CD14-positive monocyte (primary cell): ENCODE measurements at regions not wholly inside any gene's neighbourhood (a gene's known extent, or its start where the extent isn't known, plus 50 kb on each side); places are given as distances from the start of the nearest gene placed in this dataset.
"Not testable (repeated sequence)": the region's sequence is repeated elsewhere in the genome, so short reads cannot be mapped to it uniquely, and the experiment has no call there.

Experiments used
- DNase-seq, 3 donors: peaks; one replicate each; pipeline ENCODE4 v3.0.0-alpha.2; 2011 to 2022
- H2AFZ ChIP-seq: 2 replicates; pipeline ENCODE4 v1.6.0; 2012; ENCODE audit warnings: mild to moderate bottlenecking, low read depth, low read length, inconsistent platforms; ENCODE audit not compliant: insufficient read depth, poor library complexity, severe bottlenecking
- H3K27ac ChIP-seq, 2 donors: 1 replicate in 1 of 2; 2 replicates in 1 of 2; pipeline ENCODE4 v1.5.1; 2012 to 2013; ENCODE audit warnings: low read length in 2 of 2, control low read depth in 1 of 2, inconsistent platforms in 1 of 2, low read depth in 1 of 2, mild to moderate bottlenecking in 1 of 2
- H3K27me3 ChIP-seq, 2 donors: one replicate each; pipeline versions ENCODE4 v1.6.0 to v1.6.1; 2011 to 2013; ENCODE audit warnings: low read length in 2 of 2; ENCODE audit not compliant: control insufficient read depth in 2 of 2, insufficient read depth in 2 of 2
- H3K36me3 ChIP-seq, 2 donors: replicated peaks in 1 of 2; 1 replicate in 1 of 2; 2 replicates in 1 of 2; pipeline versions ENCODE4 v1.5.1 to v1.6.1; 2012 to 2013; ENCODE audit warnings: low read length in 2 of 2, control low read depth in 1 of 2, inconsistent platforms in 1 of 2, mild to moderate bottlenecking in 1 of 2; ENCODE audit not compliant: insufficient read depth in 2 of 2, control insufficient read depth in 1 of 2
- H3K4me1 ChIP-seq, 2 donors: 1 replicate in 1 of 2; 2 replicates in 1 of 2; pipeline versions ENCODE4 v1.5.1 to v1.6.1; 2012 to 2013; ENCODE audit warnings: low read length in 2 of 2, control low read depth in 1 of 2, inconsistent platforms in 1 of 2, mild to moderate bottlenecking in 1 of 2, moderate library complexity in 1 of 2; ENCODE audit not compliant: insufficient read depth in 2 of 2, control insufficient read depth in 1 of 2
- H3K4me2 ChIP-seq: replicated peaks from 2 replicates; pipeline ENCODE3; 2012; ENCODE audit warnings: low read length, moderate library complexity, mild to moderate bottlenecking; ENCODE audit not compliant: poor library complexity, severe bottlenecking; ENCODE audit errors: extremely low read depth
- H3K4me3 ChIP-seq, 3 experiments: fragments of 200-600 bp in 1 of 3; sonication (generic) in 1 of 3; replicated peaks in 1 of 3; 1 replicate in 2 of 3; 2 replicates in 1 of 3; pipeline ENCODE4 v1.5.1; 2011 to 2013; ENCODE audit warnings: low read length in 3 of 3, mild to moderate bottlenecking in 3 of 3, control low read depth in 2 of 3, low read depth in 2 of 3, inconsistent platforms in 1 of 3, moderate library complexity in 1 of 3
- H3K79me2 ChIP-seq: 2 replicates; pipeline ENCODE4 v1.6.0; 2012; ENCODE audit warnings: mild to moderate bottlenecking, control low read depth, inconsistent platforms, low read length, moderate library complexity; ENCODE audit not compliant: insufficient read depth
- H3K9ac ChIP-seq: 2 replicates; pipeline ENCODE4 v1.6.0; 2017; ENCODE audit warnings: low read length, mild to moderate bottlenecking; ENCODE audit not compliant: insufficient read depth, poor library complexity, severe bottlenecking
- H3K9me3 ChIP-seq, 2 donors: replicated peaks in 1 of 2; 1 replicate in 1 of 2; 2 replicates in 1 of 2; pipeline versions ENCODE4 v1.5.1 to v1.6.1; 2012 to 2013; ENCODE audit warnings: low read length in 2 of 2, control low read depth in 1 of 2; ENCODE audit not compliant: control insufficient read depth in 1 of 2, insufficient read depth in 1 of 2
- H4K20me1 ChIP-seq: 2 replicates; pipeline ENCODE4 v1.6.0; 2012; ENCODE audit warnings: mild to moderate bottlenecking, low read length, control low read depth, moderate library complexity; ENCODE audit not compliant: insufficient read depth
- H3K27ac Mint-ChIP-seq, 7 donors: one replicate each; pipeline ENCODE4 v1.8.0; 2020; ENCODE audit warnings: mild to moderate bottlenecking in 7 of 7, mixed read lengths in 7 of 7, moderate library complexity in 6 of 7, inconsistent platforms in 2 of 7
- H3K27me3 Mint-ChIP-seq, 3 donors: one replicate each; pipeline ENCODE4 v1.8.0; 2021 to 2022; ENCODE audit warnings: low read depth in 3 of 3, mild to moderate bottlenecking in 3 of 3, mixed read lengths in 3 of 3, moderate library complexity in 3 of 3, inconsistent platforms in 1 of 3
- H3K36me3 Mint-ChIP-seq, 2 donors: one replicate each; pipeline ENCODE4 v1.8.0; 2020; ENCODE audit warnings: mixed read lengths in 2 of 2, inconsistent platforms in 1 of 2, mild to moderate bottlenecking in 1 of 2
- H3K4me1 Mint-ChIP-seq: one replicate; pipeline ENCODE4 v1.8.0; 2020; ENCODE audit warnings: mild to moderate bottlenecking, mixed read lengths
- H3K4me3 Mint-ChIP-seq, 2 donors: one replicate each; pipeline ENCODE4 v1.8.0; 2020; ENCODE audit warnings: mild to moderate bottlenecking in 2 of 2, mixed read lengths in 2 of 2, moderate library complexity in 1 of 2
- H3K9me3 Mint-ChIP-seq, 7 donors: one replicate each; pipeline ENCODE4 v1.8.0; 2020 to 2022; ENCODE audit warnings: mixed read lengths in 7 of 7, mild to moderate bottlenecking in 6 of 7, moderate library complexity in 6 of 7, inconsistent platforms in 2 of 7
- CTCF ChIP-seq: fragments of 200-600 bp; IDR thresholded peaks from one replicate; pipeline ENCODE4 v1.8.0; 2022; ENCODE audit warnings: antibody characterized with exemption, mild to moderate bottlenecking
- WGBS: methylation state at CpG from one replicate; pipeline ENCODE4 v1.1.5; 2013; ENCODE audit warnings: missing lambda C conversion rate; ENCODE audit not compliant: insufficient coverage; 5-methylcytosine and 5-hydroxymethylcytosine counted together
- intact Hi-C, 2 donors: fragments of 100-400 bp; cut with micrococcal nuclease; formaldehyde crosslinking; loops; one replicate each; pipeline versions ENCODE4 v1.15.0 to v1.15.1; 2023

- no peak for DNase-seq
- TF ChIP-seq CTCF, result no peak
- Histone ChIP-seq H3K4me3 (no peak overlapping the region), H3K27ac (no peak overlapping the region), H3K36me3 (no peaks in the 10 kb centered on the region), H3K4me2 (no peak overlapping the region), H3K9ac (no peak overlapping the region), H3K27me3 (no peaks in the 10 kb centered on the region), H3K9me3 (no peaks in the 10 kb centered on the region), H2AFZ (no peak overlapping the region), H3K79me2 (no peaks in the 10 kb centered on the region), H3K4me1 (no peaks in the 10 kb centered on the region), H4K20me1 (no peaks in the 10 kb centered on the region)
- peaks cover 0 to 5% (median 2%) of the 10 kb centered on the region in 7 donors for H3K9me3 Mint-ChIP-seq
- peaks cover 0 to 2% (median 1%) of the 10 kb centered on the region in 3 donors for H3K27me3 Mint-ChIP-seq
- intact Hi-C loops, result no loop called here
- peaks cover 2% of the 10 kb centered on the region for H3K4me1 Mint-ChIP-seq
- H3K36me3 Mint-ChIP-seq, result no peaks in the 10 kb centered on the region
- WGBS, result 33% methylated on average over 1 of the region's 4 CpGs
- H3K27ac Mint-ChIP-seq, result no peak overlapping the region
- H3K4me3 Mint-ChIP-seq, result no peak overlapping the region
These were observed 188.9 kb upstream of the P2RY1 start for GRCh38 chr3:152646004-152646403.

DNA sequence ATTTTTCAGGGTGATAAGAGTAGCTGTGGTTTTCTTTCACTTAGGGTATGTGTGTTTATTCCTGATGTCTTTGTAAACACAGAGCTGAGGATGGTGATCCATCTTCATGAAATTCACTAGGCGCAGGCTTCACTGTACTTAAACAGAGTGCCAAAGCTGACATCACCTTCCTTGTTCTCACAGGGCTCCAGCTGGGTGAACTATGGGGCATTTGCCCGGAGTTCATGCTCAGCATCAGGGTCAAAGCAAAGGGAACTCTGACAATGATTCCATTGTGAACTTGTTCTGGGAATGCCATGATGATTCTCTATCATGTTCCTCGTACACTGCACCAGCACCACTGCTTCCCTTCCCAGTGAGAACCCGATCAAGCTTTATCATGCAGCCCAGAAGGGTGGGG, 184.8 kb upstream of the P2RY1 start:
- H3K27ac ChIP-seq, result no peak overlapping the region
- no peaks in the 10 kb centered on the region for H4K20me1 ChIP-seq
- H3K27me3 Mint-ChIP-seq, result peaks cover 0 to 1% (median 0%) of the 10 kb centered on the region in 3 donors
- TF ChIP-seq CTCF, result no peak
- H3K4me1 ChIP-seq, result no peaks in the 10 kb centered on the region
- H3K9me3 ChIP-seq, result no peaks in the 10 kb centered on the region
- no peak overlapping the region for H3K4me2 ChIP-seq
- no peaks in the 10 kb centered on the region for H3K27me3 ChIP-seq
- no peak overlapping the region for H3K4me3 ChIP-seq
- DNase-seq, result no peak
- intact Hi-C loops, result no loop called here
- no peak overlapping the region for H3K9ac ChIP-seq
- WGBS, result 92% methylated on average over 1 of the region's 4 CpGs
- no peaks in the 10 kb centered on the region for H3K36me3 ChIP-seq
- H3K4me1 Mint-ChIP-seq, result peaks cover 2% of the 10 kb centered on the region
- peaks cover 0 to 4% (median 0%) of the 10 kb centered on the region in 7 donors for H3K9me3 Mint-ChIP-seq
- H2AFZ ChIP-seq, result no peak overlapping the region
- H3K4me3 Mint-ChIP-seq, result no peak overlapping the region
- H3K36me3 Mint-ChIP-seq, result no peaks in the 10 kb centered on the region
- H3K27ac Mint-ChIP-seq, result no peak overlapping the region
- H3K79me2 ChIP-seq, result no peaks in the 10 kb centered on the region

DNA sequence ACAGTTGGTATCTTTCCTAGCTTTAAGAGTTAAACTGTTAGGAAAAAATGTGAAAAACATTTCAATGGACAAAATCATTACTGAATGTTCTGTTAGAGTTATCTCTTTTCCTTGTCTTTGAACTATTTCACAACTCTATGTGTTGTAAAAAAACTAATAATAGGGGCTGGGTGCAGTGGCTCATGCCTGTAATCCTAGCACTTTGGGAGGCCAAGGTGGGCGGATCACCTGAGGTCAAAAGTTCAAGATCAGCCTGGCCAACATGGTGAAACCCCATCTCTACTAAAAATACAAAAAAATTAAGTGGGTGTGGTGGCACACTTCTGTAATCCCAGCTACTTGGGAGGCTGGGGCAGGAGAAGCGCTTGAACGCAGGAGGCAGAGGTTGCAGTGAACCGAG, 184.0 kb upstream of the P2RY1 start:
- no CpG with 5 or more reads among the region's 4 CpGs for WGBS
- H2AFZ ChIP-seq, H3K36me3 ChIP-seq, H3K27me3 Mint-ChIP-seq, H3K27ac ChIP-seq, H4K20me1 ChIP-seq, H3K36me3 Mint-ChIP-seq, intact Hi-C loops, H3K4me2 ChIP-seq, H3K4me1 Mint-ChIP-seq, H3K4me1 ChIP-seq, H3K9me3 Mint-ChIP-seq, H3K4me3 ChIP-seq, H3K4me3 Mint-ChIP-seq, H3K9ac ChIP-seq, H3K27ac Mint-ChIP-seq, H3K9me3 ChIP-seq, H3K27me3 ChIP-seq, DNase-seq, H3K79me2 ChIP-seq: not testable (repeated sequence)
